ENCODE measurements at regions not wholly inside any gene's neighbourhood (a gene's known extent, or its start where the extent isn't known, plus 50 kb on each side); places are given as distances from the start of the nearest gene placed in this dataset.

GRCh38 chr12:14190694-14191093 is 174.8 kb upstream of the ATF7IP start:
- Histone ChIP-seq H3F3A (ENCODE audit: control insufficient read depth, insufficient read depth) (no peaks in the 10 kb centered on the region), H3K4me3 (ENCODE audit: low read length) (no peak overlapping the region), H3K79me2 (ENCODE audit: control insufficient read depth, low read length) (no peaks in the 10 kb centered on the region), H3K4me2 (ENCODE audit: low read length) (no peak overlapping the region), H3K9me3 (ENCODE audit: control insufficient read depth, insufficient read depth, low read length) (peaks cover 4% of the 10 kb centered on the region; the same call in 1 of the 2 replicates), H3K27ac (ENCODE audit: low read depth, low read length) (no peak overlapping the region), H3K36me3 (ENCODE audit: control insufficient read depth, low read length) (no peaks in the 10 kb centered on the region), H3K27me3 (ENCODE audit: control insufficient read depth, low read length) (no peaks in the 10 kb centered on the region), H3K9me2 (replicated peaks; ENCODE audit: control insufficient read depth, low read length) (no peaks in the 10 kb centered on the region), H3K4me1 (ENCODE audit: control insufficient read depth, low read length) (peaks cover 36% of the 10 kb centered on the region), H4K20me1 (ENCODE audit: control insufficient read depth, insufficient read depth, low read depth, low read length) (no peaks in the 10 kb centered on the region)
- TF ChIP-seq EZH2phosphoT487 (IDR thresholded peaks at IDR 0.05; ENCODE audit: borderline replicate concordance, low read length) (no peak), CTCF (IDR thresholded peaks at IDR 0.05; ENCODE audit: low read depth, low read length, poor library complexity, severe bottlenecking) (no peak)

- no peaks in the 10 kb centered on the region for H3K36me3 ChIP-seq (ENCODE audit: control insufficient read depth, low read length)
- no peaks in the 10 kb centered on the region for H3F3A ChIP-seq (ENCODE audit: control insufficient read depth, insufficient read depth)
- no peak overlapping the region; the same call in 1 of the 2 replicates for H3K4me3 ChIP-seq (ENCODE audit: low read length)
- H3K27ac ChIP-seq (ENCODE audit: low read depth, low read length): 0 out of 2 replicates have a peak overlapping the region, but pooled peaks have one; percentile 1
- peak overlapping the region; percentile 22 for H3K4me2 ChIP-seq (ENCODE audit: low read length)
- H3K9me2 ChIP-seq (replicated peaks; ENCODE audit: control insufficient read depth, low read length): no peaks in the 10 kb centered on the region
- no peak for TF ChIP-seq CTCF (IDR thresholded peaks at IDR 0.05; ENCODE audit: low read depth, low read length, poor library complexity, severe bottlenecking)
- no peak for TF ChIP-seq EZH2phosphoT487 (IDR thresholded peaks at IDR 0.05; ENCODE audit: borderline replicate concordance, low read length)
- H3K4me1 ChIP-seq (ENCODE audit: control insufficient read depth, low read length): peaks cover 35% of the 10 kb centered on the region
- H3K79me2 ChIP-seq (ENCODE audit: control insufficient read depth, low read length): no peaks in the 10 kb centered on the region
- no peaks in the 10 kb centered on the region for H4K20me1 ChIP-seq (ENCODE audit: control insufficient read depth, insufficient read depth, low read depth, low read length)
- no peaks in the 10 kb centered on the region for H3K27me3 ChIP-seq (ENCODE audit: control insufficient read depth, low read length)
- H3K9me3 ChIP-seq (ENCODE audit: control insufficient read depth, insufficient read depth, low read length): peaks cover 4% of the 10 kb centered on the region; the same call in 1 of the 2 replicates
These were observed 173.9 kb upstream of the ATF7IP start for GRCh38 chr12:14191612-14192011.

GRCh38 chr12:14193639-14194038 is 171.8 kb upstream of the ATF7IP start:
- peaks cover 4% of the 10 kb centered on the region; the same call in 1 of the 2 replicates for H3K9me3 ChIP-seq (ENCODE audit: control insufficient read depth, insufficient read depth, low read length)
- H3F3A ChIP-seq (ENCODE audit: control insufficient read depth, insufficient read depth): no peaks in the 10 kb centered on the region
- peak overlapping the region; percentile 25; the same call in 1 of the 2 replicates for H3K4me2 ChIP-seq (ENCODE audit: low read length)
- H3K4me3 ChIP-seq (ENCODE audit: low read length): no peak overlapping the region
- peaks cover 35% of the 10 kb centered on the region for H3K4me1 ChIP-seq (ENCODE audit: control insufficient read depth, low read length)
- H4K20me1 ChIP-seq (ENCODE audit: control insufficient read depth, insufficient read depth, low read depth, low read length): no peaks in the 10 kb centered on the region
- no peak overlapping the region for H3K27ac ChIP-seq (ENCODE audit: low read depth, low read length)
- TF ChIP-seq CTCF (IDR thresholded peaks at IDR 0.05; ENCODE audit: low read depth, low read length, poor library complexity, severe bottlenecking): no peak
- no peak for TF ChIP-seq EZH2phosphoT487 (IDR thresholded peaks at IDR 0.05; ENCODE audit: borderline replicate concordance, low read length)
- no peaks in the 10 kb centered on the region for H3K79me2 ChIP-seq (ENCODE audit: control insufficient read depth, low read length)
- H3K9me2 ChIP-seq (replicated peaks; ENCODE audit: control insufficient read depth, low read length): no peaks in the 10 kb centered on the region
- no peaks in the 10 kb centered on the region for H3K27me3 ChIP-seq (ENCODE audit: control insufficient read depth, low read length)
- H3K36me3 ChIP-seq (ENCODE audit: control insufficient read depth, low read length): no peaks in the 10 kb centered on the region

Measured in DOHH2 (cell line).